ENCODE measurements at regions not wholly inside any gene's neighbourhood (a gene's known extent, or its start where the extent isn't known, plus 50 kb on each side); places are given as distances from the start of the nearest gene placed in this dataset.
"Not testable (repeated sequence)": the region's sequence is repeated elsewhere in the genome, so short reads cannot be mapped to it uniquely, and the experiment has no call there.

- H3K79me2 ChIP-seq (ENCODE audit: insufficient read depth, low read length); H3K27ac ChIP-seq (ENCODE audit: insufficient read length, low read depth, low read length); H4K20me1 ChIP-seq (ENCODE audit: control insufficient read depth, insufficient read depth, insufficient read length); H3K4ac ChIP-seq (ENCODE audit: low read depth, low read length); H2AFZ ChIP-seq (ENCODE audit: low read length); H3K4me3 Mint-ChIP-seq; H3K36me3 Mint-ChIP-seq (ENCODE audit: insufficient read depth in 1 of 3, low read depth in 3 of 3); H4K8ac ChIP-seq (replicated peaks; ENCODE audit: insufficient read length, low read depth, low read length); H3K23ac ChIP-seq (ENCODE audit: insufficient read length, low read depth, low read length); H3K9ac ChIP-seq (ENCODE audit: extremely low read depth, insufficient read length, low read length); H3T11ph ChIP-seq (ENCODE audit: low read length); H3K4me1 ChIP-seq (ENCODE audit: insufficient read depth, low read length); H3K4me1 Mint-ChIP-seq; H3K9me3 ChIP-seq (ENCODE audit: control insufficient read depth, low read depth, low read length); H2BK12ac ChIP-seq (ENCODE audit: insufficient read length, low read depth, low read length); H2BK15ac ChIP-seq (ENCODE audit: low read depth, low read length); H4K91ac ChIP-seq (ENCODE audit: insufficient read length, low read depth, low read length); H3K9me3 Mint-ChIP-seq; H2BK20ac ChIP-seq (ENCODE audit: low read depth, low read length, poor library complexity, severe bottlenecking); H3K23me2 ChIP-seq (ENCODE audit: insufficient read length, low read depth, low read length, poor library complexity, severe bottlenecking); H3K56ac ChIP-seq (ENCODE audit: insufficient read length, low read depth, low read length); H4K5ac ChIP-seq (ENCODE audit: insufficient read length, low read depth, low read length); H3K27me3 ChIP-seq (ENCODE audit: insufficient read depth, low read length); DNase-seq; H3K27ac Mint-ChIP-seq; H2BK120ac ChIP-seq (ENCODE audit: low read depth, low read length, poor library complexity, severe bottlenecking); H3K4me2 ChIP-seq (ENCODE audit: insufficient read depth, insufficient read length, low read length); H3K79me1 ChIP-seq (ENCODE audit: insufficient read depth, low read depth, low read length, poor library complexity, severe bottlenecking); H3K18ac ChIP-seq (ENCODE audit: insufficient read length, low read depth, low read length); H3K14ac ChIP-seq (ENCODE audit: insufficient read depth, low read length); H2AK5ac ChIP-seq (ENCODE audit: insufficient read length, low read length); H3K27me3 Mint-ChIP-seq (ENCODE audit: low read depth); H2BK5ac ChIP-seq (ENCODE audit: insufficient read length, low read length): not testable (repeated sequence)
- no CpG with 5 or more reads among the region's 4 CpGs for WGBS (ENCODE audit: extremely low coverage, insufficient read length, low lambda C conversion rate)
These were observed 114.2 kb upstream of the ZNF195 start for GRCh38 chr11:3493152-3493551.

All from H9 (cell line).